ENCODE measurements at regions not wholly inside any gene's neighbourhood (a gene's known extent, or its start where the extent isn't known, plus 50 kb on each side); places are given as distances from the start of the nearest gene placed in this dataset.
A peak's percentile ranks its signal among the peaks of the same experiment; 100 is the strongest.
"Not testable (repeated sequence)": the region's sequence is repeated elsewhere in the genome, so short reads cannot be mapped to it uniquely, and the experiment has no call there.

DNA sequence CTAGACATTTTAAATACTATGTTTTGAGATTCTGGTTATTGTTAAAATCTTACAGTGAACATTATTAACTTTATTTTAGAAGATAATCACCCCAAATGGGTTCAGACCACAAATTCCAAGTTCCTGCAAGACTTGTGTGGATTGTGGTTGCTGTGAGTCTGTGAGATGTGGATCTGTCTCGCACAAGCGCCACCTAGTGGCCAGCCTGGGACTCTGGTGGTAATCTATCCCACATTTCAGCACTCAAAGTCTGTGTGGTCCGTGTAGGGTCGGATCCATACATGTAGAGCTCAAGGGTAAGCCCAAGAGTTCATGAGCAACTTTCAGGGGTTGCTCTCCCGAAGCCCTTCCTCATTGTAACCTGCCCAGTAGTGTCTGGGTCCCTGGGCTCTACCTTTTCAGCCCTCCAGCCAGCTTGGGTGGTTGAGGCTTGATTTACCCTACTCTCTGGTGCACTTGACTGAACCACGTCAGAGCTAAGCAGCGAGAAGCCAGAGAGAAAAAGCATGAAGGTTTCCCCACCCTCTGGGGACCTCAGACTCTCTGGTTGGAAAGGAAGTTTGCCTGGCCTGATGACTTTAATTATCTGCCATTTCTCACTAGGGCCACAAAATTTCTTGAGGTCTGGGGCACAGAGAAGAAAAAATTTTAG, 129.2 kb downstream of the ARHGAP11B start:
- DNase-seq (ENCODE audit: extremely low read depth in 1 of 2, low read depth in 1 of 2): peak in 1 of 2 donors; percentile 37

DNA sequence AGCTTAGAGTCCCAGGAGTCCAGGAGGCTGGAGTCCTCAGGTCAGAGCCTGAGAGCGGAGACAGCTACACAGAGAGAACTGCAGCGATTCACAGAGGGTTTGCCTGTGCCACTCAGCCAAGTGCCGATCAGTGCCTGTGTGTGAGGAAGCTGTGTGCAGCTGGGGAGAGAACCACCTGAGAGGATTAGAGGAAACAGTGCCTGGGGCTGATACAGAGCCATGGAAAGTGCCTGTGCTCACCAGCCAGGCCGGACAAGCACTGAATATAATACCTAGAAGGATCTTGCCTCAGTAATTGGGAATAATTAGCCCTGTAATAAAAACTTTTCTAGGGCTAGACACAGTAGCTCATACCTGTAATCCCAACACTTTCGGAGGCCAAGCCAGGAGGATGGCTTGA, 134.7 kb downstream of the ARHGAP11B start:
- DNase-seq (ENCODE audit: extremely low read depth in 1 of 2, low read depth in 1 of 2): not testable (repeated sequence)

DNA sequence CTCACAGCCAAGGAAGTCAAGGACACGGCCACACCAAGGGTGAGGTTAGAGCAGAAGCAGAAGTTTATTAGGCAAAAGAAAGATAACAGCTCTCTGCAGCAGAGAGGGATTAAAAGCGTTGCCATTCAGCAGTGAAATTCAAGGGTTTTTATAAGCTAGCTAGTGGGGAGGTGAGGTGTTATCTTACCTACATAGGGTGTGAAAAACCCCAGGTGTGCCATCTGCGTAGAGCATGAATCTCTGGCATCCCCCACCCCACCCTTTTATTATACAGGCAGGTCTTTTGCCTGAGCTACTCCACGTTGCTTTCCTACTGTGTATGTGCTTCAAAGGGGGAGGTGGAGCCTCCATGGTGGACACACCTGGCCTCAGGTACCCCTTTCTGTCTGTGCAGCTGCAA, 135.4 kb downstream of the ARHGAP11B start:
- not testable (repeated sequence) for DNase-seq (ENCODE audit: extremely low read depth in 1 of 2, low read depth in 1 of 2)

DNA sequence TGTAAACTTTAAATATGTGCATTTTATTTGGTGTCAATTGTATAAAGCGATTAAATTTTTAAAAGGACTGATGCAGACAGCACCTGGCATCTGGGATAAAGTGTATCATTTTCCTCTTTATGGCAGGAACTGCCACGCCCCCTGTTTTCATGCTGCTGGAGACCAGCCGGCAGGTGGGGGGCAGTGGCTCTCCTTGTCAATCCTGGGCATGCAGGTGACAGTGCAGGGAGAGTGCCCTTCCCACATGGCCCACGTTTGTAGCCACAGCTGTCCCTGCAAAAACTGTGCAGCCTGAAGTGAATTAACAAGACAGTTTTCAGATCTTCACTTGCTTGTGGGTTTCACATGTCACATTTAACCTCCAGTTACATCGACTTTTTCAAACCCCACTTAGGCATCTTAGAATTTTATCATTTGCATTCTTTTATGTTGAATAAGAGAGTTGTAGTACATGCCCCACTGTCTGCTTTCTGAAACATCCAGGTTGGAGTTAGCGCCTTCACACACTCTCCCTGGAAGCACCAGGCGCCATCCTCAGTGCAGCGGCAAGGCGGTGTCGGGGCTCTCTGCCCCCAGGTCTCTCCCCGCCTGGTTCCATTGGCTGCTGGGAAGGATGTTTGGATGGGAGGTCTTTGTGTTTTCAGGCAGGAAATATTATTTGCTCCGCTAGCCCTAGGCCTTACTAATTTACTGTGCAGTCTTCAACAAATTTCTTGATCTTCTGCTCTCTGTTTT, 134.2 kb upstream of the FAN1 start:
- DNase-seq (ENCODE audit: extremely low read depth in 1 of 2, low read depth in 1 of 2): not testable (repeated sequence)

DNA sequence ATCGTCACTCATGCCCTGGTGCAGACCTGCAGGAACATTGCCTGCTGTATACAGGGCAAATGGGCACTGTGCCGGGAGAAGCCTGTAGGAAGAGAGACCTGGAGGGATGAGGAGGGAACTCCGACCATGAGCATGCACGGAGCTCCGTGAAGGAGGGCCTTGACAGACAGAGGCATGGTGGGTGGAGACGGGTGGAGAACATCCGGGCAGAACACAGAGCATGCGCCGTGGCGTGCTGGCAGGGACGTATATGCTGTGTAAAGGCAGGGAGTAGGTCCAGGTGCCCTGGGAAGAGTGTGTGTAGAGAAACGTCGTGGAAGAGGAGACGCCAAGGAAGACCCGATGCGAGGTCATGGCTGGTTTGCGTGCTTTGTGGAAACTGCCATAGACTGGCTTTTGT, 133.0 kb upstream of the FAN1 start:
- no peak for DNase-seq (ENCODE audit: extremely low read depth in 1 of 2, low read depth in 1 of 2)

DNA sequence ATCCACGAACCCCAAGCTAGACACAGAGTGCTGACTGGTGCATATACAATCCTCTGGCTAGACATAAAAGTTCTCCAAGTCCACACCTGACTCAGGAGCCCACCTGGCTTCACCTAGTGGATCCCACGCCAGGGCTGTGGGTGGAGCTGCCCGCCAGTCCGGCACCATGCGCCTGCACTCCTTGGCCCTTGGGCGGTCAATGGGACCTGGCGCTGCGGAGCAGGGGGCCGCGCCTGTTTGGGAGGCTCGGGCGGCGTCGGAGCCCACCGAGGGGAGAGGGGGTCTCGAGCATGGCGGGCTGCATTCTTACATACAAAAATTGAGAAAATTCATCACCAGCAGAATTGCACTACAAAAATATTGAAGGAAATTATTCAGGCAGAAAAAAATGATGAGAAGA, 120.7 kb upstream of the FAN1 start:
- no peak for DNase-seq (ENCODE audit: extremely low read depth in 1 of 2, low read depth in 1 of 2)

DNA sequence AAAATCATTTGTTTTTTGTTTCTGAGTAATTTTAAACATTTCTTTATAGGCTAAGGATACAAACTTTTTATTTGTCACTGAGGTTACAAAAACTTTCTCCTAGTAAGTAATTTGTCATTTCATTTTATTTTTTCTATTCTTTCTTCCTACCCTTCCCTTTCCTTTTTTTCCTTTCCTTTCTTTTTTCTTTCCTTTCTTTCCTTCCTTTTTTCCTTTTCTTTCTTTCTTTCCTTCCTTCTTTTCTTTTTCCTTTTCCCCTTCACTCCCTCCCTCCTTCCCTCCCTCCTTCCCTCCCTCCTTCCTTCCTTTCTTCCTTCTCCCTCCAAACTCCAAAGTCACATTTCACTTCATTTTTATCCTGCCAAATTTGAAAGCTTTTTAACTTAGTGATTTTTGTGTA, 115.1 kb upstream of the FAN1 start:
- DNase-seq (ENCODE audit: extremely low read depth in 1 of 2, low read depth in 1 of 2): no peak

DNA sequence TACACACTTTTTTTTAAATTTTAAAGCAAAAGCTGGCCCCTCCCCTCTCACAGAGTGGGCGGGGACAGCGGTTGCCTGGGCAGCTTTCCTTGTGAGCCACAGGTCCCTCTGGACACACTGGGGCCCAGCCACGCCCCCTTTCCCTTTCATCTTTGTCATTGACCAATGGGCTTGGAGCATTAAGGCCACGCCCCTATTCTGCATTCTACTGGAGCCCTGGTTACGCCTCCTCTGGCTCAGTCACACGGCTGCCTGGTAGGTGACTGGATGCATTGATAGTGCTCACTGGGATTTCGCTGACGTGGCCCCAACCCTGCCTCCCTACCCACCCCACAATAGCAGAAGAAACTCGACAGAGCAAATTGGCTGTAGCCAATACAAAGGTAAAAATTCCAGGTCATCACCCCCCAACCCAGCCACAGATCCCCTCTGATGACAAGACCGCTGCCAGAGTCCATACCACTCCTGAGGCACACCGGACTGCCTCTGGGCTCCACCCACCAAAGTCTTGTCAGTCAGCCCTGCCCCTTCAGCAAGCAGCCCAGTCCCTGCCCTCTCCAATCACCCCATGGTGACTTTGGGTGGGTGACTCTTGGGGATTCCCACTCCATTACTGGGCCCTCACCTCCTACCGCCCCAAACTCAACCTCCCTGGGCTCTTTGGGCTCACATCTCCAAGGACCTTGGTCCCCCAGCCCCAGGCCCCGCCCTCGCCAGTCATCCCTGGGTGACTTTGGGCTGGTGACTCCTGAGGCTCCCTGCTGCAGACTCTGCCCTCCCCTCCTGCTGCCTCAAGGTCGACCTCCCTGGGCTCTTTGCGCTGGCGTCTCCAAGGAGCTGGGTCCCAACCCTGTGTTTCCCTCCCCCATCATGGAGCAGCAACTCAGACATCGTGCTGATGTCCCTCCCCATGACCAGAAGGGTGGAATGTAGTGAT, 112.2 kb upstream of the FAN1 start:
- no peak for DNase-seq (ENCODE audit: extremely low read depth in 1 of 2, low read depth in 1 of 2)

DNA sequence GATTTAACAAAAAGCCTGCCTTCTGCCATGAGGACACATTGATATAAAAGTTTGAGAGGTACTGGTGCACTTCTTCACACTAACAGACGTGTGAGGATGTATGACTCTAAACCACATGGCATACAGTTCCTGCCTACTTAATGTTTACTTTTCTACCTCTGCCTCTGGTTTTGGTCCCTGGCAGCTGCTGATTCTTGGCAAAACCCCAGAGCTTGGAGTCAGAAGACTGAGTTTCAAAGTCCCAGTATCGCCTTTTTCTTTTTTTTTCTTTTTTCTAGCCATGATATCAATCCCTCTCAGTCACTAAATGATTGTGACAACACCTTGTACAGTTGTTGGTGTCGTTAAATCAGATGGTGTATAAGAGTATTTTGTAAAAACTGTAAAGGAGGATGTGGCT, 110.9 kb upstream of the FAN1 start:
- not testable (repeated sequence) for DNase-seq (ENCODE audit: extremely low read depth in 1 of 2, low read depth in 1 of 2)

DNA sequence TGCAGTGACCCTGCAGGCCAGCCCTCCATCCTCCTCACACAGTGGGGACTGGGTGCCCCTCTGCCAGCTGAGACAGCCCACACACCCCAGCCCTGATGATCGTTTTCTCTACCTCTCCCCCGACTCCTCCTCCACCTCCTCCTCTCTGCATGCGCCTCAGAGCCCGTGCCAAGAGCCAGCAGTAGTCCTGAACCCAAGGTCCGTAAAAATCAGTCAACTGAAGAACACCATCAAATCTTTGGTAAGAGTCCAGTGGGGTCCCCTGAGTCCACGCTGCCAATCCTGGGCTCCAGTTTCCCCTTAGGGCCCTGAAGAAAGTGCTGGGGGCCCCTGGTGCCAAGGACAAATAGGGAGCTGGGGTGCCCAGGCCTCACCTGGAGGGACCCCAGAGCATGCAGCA, 109.3 kb upstream of the FAN1 start:
- DNase-seq (ENCODE audit: extremely low read depth in 1 of 2, low read depth in 1 of 2): no peak

DNA sequence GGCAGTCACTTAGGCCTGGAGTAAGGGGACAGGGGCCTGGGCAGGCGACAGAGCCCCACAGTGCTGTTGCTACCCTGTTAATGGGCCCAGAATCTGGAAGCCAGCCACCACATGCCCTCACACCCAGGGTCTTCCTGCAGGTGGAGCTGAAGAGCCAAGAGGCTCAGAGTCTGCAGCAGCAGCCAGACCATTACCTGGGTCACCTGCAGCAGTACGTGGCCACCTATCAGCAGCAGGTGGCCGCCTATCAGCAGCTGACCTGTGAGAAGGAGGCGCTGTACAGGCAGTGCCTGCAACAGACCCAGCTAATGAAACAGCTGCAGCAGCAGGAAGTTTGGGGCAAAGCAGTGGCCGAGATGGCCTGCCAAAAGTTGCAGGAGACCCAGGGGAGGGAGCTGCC, 104.2 kb upstream of the FAN1 start:
- not testable (repeated sequence) for DNase-seq (ENCODE audit: extremely low read depth in 1 of 2, low read depth in 1 of 2)

DNA sequence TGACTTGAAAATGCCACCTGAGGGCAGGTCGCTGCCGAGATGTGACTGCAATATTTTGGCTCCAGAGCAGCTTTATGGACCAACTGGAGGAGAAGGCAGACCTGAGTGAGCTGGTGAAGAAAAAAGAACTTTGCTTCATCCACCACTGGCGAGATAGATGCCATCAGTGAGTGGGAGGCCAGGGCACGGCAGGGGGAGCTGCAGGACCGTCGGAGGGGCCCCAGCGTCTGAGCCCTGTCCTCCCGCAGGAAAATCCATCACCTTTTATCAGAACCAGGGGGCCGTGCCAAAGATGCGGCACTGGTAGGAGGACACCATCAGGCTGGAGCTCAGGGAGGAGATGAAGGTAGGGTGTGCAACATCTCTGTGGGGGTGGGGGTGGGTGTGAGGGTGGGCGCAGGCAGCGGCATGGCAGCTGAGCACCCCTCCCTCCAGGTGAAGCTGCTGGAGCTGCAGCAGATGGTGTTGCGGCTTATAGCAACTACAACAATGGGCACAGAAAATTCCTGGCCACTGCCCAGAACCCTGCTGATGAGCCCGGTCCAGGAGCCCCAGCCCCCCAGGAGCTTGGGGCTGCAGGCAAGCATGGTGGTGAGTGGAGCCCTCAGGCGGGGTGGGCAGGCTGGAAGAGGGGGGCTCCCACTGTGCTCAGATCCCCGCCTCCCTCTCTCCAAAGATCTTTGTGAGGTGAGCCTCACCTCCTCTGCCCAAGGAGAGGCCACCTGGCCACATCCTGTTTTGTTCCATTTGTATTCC, 102.4 kb upstream of the FAN1 start:
- not testable (repeated sequence) for DNase-seq (ENCODE audit: extremely low read depth in 1 of 2, low read depth in 1 of 2)

DNA sequence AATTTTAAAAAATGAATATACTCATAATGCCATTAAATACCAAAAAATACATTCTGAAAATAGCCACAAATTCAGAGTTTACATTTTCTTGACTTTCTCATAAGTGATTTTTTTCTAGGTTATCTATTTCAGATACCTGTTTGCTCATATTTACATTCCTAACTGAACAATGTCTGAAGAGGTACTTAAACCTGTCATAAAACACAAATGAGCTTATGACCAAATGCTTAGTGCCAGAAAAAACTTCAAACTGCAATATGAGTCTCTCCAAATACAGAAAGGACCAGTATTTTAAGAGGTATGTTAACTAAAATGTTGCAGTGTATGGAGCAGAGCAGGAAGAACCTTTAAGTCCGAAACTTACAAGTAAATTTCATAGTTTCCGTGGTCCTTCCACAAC, 101.7 kb upstream of the FAN1 start:
- not testable (repeated sequence) for DNase-seq (ENCODE audit: extremely low read depth in 1 of 2, low read depth in 1 of 2)

DNA sequence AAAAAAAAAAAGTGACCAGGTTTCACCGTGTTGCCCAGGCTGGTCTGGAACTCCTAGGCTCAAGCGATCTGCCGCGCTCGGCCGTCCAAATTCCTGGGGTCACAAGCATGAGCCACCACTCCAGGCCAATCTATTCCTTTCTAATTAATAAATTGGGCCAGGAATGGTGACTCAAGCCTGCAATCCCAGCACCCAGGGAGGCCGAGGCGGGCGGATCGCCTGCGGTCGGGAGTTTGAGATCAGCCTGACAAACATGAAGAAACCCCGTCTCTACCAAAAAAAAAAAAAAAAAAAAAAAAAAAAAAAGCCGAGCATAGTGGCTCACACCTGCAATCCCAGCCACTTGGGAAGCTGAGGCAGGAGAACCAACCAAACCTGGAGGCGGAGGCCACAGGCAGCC, 100.0 kb upstream of the FAN1 start:
- DNase-seq (ENCODE audit: extremely low read depth in 1 of 2, low read depth in 1 of 2): not testable (repeated sequence)

DNA sequence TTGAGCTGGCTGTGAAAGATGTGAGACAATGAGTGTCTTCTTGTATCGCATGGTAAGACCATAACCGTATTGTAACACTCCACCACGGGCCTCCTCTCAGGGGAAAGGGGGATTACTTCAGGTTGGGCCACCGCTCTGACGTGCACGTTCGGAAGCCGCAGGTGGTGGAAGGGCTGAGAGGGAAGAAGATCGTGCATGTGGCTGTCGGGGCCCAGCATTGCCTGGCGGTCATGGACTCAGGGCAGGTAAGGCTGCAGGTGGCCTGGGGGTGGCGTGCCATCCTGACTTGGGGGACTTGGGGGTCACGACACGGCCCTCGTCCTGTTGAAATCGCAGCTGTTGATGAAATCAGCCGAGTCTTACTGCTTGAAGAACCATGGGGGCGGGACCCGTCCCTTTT, 87.3 kb upstream of the FAN1 start:
- DNase-seq (ENCODE audit: extremely low read depth in 1 of 2, low read depth in 1 of 2): no peak

DNA sequence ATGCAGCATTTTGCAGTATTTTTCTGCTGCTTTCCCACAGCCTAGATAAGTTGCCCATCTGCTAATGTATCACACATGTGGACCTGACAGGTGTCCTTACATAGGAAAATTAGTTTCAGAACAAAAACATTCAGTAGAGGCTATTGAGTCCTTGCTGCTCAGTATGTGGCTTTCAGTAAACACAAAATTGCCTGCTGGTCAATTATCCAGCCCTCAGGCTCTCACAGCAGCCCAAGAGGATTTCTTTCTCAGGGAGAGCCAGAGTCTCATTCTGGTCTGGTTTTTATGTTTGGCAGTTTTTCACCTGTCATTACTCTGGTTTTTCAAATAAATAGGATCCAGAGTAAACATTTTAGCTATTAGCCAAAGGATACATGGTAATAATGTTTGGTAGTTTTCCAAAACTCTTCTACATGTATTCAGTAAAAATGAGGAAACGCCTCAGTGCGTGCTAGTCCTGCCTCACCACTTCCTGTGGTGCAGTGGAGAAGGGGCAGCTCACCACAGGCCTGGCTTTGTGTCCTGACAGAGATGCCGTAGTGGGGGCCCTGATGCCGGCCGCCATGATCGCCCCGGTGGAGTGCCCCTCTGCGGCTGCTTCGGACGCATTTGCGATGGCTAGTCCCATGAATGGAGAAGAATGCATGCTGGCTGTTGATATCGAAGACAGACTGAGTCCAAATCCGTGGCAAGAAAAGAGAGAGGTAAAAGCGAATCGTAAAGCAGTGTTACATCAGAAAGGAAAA, 80.5 kb upstream of the FAN1 start:
- DNase-seq (ENCODE audit: extremely low read depth in 1 of 2, low read depth in 1 of 2): peak; percentile 53 to 56

DNA sequence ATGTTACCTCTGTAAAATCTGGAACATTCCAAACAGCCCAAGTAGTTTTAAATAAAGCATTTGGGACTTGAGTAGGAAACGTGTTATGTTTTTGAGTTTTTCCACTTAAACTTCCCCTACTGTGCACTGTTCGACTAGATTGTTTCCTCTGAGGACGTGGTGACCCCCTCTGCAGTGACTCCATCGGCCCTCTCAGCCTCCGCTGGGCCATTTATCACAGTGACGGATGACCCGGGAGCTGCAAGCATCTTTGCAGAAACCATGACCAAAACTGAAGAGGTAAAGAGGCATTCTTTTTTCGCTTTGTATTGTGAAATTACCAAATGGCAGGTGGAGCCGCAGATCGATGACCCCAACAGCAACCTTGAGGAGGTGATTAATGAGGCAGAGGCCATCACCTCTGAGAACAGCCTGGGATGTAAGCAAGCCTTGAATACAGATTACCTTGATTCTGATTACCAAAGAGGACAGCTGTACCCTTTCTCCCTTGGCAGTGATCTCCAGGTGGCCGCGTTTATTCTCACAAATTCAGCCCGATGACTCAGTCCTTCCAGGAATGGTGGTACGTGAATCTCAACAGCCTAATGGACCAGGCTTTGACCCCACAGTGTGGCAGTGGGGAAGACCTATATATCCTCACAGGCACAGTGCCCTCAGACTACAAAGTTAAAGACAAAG, 79.1 kb upstream of the FAN1 start:
- no peak for DNase-seq (ENCODE audit: extremely low read depth in 1 of 2, low read depth in 1 of 2)

DNA sequence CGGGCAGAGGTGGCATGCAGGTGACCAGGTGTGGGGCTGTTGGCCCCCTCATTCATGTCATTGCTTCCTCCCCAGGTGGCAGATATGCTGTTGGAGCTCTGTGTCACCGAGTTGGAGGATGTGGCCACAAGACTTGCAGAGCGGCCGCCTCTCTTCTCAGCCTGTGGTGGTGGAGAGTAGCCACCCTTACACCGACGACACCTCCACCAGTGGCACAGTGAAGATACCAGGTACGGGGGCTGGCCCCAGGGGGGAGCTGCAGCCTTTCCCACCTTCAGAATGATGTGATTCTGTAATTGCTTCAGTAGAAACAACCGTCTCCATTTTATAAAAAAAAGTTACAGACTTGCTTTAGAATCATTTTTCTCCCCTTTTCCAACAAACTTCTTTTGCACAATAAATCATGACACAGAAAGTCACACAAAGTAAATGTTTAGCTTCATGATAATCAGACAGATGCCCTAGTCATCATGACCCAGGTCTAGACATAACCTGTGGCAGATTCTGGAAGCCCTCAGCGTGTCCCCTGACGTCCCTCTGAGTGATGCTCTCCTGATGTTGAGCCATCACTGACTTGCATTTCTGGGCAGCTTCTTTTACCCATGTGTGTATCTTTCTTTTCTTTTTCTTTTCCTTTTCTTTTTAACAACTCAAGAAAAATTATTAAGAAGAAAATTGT, 76.0 kb upstream of the FAN1 start:
- DNase-seq (ENCODE audit: extremely low read depth in 1 of 2, low read depth in 1 of 2): no peak

DNA sequence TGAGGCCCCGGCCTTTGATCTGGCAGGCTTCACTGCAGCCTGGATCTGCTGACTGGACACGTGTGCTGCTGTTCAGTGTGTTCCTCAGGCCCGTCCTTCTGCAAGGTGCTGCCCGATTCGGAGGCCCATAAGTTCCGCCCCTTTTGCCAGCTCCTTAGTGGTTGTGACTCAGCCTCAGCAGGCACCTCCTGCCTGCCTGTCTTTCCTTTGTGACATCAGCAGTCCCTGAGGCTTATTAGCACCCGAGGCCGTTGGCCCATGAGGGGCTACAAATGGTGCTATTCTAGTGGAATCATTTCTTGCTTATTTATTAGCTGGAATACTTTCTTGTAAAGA, 75.4 kb upstream of the FAN1 start:
- not testable (repeated sequence) for DNase-seq (ENCODE audit: extremely low read depth in 1 of 2, low read depth in 1 of 2)
